Left kidney (tissue), 1 donor: ENCODE measurements at regions not wholly inside any gene's neighbourhood (a gene's known extent, or its start where the extent isn't known, plus 50 kb on each side); places are given as distances from the start of the nearest gene placed in this dataset.

Source experiments
- DNase-seq: peaks from one replicate; pipeline ENCODE4 v3.0.0-alpha.2; 2013

GRCh38 chr10:1873661-1874315, 136.5 kb upstream of the ADARB2 start:
- no peak for DNase-seq

- no peak for DNase-seq
Measured at GRCh38 chr10:1872151-1872726, 134.9 kb upstream of the ADARB2 start.

- DNase-seq: no peak
Measured at GRCh38 chr10:1870491-1870890, 133.2 kb upstream of the ADARB2 start.

- no peak for DNase-seq
Measured at GRCh38 chr10:1869861-1870260, 132.5 kb upstream of the ADARB2 start.

DNA sequence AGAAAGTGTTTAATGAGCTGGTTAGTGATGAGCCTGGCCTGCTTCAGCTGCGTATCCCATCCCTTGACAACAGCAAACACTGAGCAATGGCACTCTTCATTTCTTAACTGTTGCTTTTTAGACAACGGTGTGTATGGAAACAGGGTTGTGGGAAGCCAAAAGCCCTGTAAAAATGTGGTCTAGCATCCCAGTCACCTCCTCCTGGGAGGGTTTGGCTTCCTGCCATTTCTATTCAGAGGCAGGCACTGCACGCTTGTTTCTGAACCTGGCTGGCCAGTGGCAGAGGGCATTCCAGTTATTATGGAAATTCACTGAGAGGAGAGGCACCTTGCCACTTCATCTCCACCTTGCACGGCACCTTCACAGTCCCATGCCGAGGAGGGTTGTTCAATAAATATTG, 123.0 kb upstream of the ADARB2 start:
- DNase-seq: no peak

- DNase-seq: no peak
Measured at GRCh38 chr10:1858547-1858946, 121.2 kb upstream of the ADARB2 start.

DNA sequence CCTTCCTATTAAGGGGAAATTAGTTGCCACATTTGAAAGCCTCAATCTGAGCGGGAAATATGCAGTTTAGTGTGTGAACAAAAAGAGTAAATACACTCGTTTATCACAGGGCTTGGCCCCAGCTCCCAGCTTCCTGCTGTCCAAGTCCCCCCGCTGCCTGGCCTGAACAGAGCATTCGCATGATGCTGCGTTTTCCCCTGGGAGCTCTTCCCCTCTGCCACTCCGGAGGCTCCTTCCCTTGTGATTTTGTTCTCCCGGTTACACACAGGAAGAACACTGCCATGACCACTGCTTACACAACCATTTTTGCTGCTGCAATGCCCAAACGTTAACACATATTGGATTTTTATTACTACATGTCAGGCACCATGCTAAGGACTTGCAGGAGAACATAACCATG, 120.7 kb upstream of the ADARB2 start:
- DNase-seq: no peak

GRCh38 chr10:1855911-1856310, 118.6 kb upstream of the ADARB2 start:
- DNase-seq: no peak

DNA sequence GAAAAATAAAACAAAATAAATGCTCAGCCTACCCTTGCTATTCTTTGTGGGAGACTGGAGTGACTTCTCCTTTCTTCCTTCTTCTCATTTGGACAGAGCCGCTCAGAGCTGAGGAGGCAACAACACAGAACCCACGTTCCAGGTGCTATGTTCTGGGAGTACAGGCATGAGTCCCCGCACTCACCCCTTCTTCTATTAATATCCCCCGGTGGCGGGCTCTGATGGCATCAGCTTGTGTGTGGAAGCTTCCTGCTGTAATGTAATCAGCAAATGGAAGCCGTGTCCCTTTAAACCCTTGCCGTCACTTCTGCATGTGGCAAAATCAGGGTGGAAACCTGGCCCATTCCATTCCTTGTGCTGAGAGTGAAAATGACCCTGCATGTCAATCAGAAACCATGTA, 116.9 kb upstream of the ADARB2 start:
- no peak for DNase-seq

DNA sequence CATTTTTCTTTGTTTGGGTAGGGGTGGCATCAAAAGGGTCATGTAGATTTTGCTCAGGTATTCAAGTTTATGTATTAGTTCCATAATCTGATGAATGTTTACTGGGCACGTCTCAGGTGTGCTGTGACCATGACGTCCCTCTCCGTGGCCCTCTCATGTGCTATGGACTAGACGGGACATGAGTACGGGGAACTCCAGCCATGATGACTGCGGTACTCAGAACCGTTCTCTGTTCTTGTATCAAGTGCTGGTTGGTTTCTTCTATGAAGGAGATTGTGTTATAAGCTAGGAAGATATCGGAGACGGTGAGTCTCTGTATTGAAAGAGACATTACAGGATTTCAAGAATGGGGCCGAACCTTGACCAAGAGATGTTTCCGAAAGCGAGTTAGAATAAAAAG, 116.5 kb upstream of the ADARB2 start:
- no peak for DNase-seq

GRCh38 chr10:1852841-1853240, 115.5 kb upstream of the ADARB2 start:
- no peak for DNase-seq

GRCh38 chr10:1851762-1852161, 114.4 kb upstream of the ADARB2 start:
- no peak for DNase-seq

GRCh38 chr10:1850971-1851527, 113.7 kb upstream of the ADARB2 start:
- no peak for DNase-seq

GRCh38 chr10:1847361-1847760, 110.0 kb upstream of the ADARB2 start:
- DNase-seq: no peak

- DNase-seq: no peak
Measured at GRCh38 chr10:1846032-1846431, 108.7 kb upstream of the ADARB2 start.

GRCh38 chr10:1841759-1842158, 104.4 kb upstream of the ADARB2 start:
- no peak for DNase-seq

DNA sequence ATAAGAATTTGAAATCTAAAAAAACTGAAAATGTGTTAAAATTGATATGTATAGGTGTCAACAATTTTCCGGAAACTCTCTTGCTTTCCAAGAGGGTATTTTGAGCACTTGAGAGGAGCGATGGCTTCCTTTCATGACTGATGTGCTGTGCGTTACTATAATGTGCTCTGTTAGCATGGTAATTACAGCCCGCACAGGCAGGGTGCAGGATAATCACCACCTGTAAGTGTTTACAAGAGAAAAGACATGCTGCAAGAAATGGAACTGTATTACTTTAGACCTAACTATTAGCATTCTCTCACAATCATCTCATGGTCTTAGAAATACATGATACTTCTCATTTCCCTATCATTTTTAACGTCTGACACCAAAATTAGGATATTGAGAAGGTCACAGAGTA, 92.4 kb upstream of the ADARB2 start:
- no peak for DNase-seq

- DNase-seq: no peak
Measured at GRCh38 chr10:1824928-1825327, 87.6 kb upstream of the ADARB2 start.

- no peak for DNase-seq
Measured at GRCh38 chr10:1814556-1814955, 77.2 kb upstream of the ADARB2 start.

DNA sequence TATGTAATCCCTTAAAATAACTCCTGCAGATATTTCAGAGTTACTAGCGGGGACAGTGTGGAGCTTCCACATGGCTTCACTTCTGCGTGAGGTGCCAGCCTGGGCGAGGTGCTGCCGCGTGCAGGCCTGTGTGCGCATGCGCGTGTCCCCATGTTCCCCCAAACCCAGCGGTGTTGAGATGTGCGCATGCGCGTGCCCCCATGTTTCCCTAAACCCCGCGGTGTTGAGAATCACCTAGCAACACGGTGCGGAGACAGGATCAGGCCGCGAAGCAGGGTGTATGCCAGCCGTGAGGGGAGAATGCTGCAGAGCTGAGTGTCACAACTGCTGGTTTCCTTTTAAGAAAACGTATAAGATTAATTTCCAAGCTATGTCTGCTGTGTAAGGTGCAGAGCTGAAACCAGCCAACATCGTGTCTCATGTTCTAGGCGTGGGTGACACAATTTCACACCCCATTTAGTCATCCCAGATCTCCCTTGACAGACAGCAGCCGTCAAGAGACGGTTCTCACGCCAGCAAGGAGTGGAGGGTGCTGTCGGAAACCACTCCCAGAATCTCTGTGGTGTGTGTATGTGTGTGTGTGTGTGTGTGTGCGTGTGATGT, 71.9 kb upstream of the ADARB2 start:
- DNase-seq: no peak

DNA sequence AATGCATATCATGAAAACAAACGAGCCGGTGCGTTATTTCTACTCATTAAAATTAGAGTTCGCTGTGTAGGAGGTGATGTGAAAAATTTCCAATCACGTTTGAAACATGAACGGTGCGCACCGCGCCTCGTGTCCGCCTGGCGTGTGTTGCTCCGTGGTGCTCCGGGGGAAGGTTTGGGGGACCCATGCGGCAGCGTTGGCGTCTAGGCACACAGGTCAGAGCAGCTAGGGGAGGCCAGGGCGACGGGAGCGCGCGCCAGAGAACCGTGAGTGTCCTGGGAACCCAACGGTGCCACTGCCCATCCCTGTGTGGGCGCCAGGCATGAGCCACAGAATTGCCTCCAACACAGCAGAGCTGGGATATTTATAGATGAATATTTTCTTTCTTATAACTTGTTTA, 70.6 kb upstream of the ADARB2 start:
- DNase-seq: no peak

DNA sequence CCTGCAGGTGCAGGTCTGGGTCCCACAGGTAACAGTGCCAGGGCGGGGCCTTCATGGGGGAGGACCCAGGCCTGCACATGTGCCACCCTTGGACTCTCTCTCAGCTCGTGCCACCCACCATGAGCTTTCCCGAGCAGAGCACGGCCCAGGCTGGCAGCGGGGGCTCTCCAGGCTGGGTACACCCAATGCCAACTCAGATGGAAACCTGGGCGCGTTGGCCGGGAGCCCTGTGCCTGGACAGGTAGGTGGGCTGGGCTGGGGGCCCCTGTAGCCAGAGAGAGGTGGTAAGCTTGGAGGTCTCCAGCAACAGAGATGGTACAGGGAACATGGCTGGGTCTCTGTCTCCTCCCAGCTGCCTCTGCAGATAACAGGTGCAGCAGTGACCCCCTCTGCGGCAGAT, 69.9 kb upstream of the ADARB2 start:
- no peak for DNase-seq

DNA sequence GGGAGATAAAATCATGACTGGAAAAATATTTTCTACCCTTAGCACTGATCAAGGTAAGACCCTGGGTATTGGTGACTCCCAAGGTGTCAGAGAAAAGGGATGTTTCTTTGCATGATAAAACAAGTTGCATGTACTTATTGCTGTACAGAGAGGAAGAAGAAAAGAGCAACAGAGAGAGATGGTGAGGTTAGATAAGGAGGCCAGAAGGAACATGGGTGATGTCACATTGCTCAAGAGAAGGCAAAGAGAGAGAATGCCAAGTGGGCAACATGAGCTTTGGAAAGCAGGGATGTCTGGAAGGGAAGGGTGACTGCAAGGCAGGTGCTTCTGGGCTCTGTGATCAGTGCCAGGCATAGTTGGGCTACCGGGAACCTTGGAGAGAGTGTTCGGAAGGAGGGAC, 65.1 kb upstream of the ADARB2 start:
- DNase-seq: no peak

DNA sequence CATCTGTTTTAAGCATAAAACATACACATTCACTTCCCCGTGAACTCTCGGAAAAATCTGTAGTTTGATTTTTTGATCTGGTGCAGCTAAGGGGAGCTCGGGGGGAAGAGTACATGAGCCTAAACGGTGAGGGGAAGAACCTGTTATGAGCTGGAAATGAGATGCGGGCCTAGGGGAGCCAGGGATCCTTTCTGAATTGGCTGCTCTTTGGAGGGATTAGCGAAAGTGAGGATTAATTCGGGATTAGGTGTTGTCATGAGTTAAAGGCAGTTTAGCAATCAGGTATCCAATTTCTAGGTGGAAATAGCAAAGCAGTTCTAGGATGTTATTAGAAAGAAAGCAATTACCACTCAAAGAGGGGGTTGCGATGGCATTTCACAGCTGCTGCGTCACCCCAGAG, 51.1 kb upstream of the ADARB2 start:
- no peak for DNase-seq
